AG09309 (cell line): ENCODE measurements at regions not wholly inside any gene's neighbourhood (a gene's known extent, or its start where the extent isn't known, plus 50 kb on each side); places are given as distances from the start of the nearest gene placed in this dataset.

Source experiments
- DNase-seq: peaks from one replicate; pipeline ENCODE4 v3.0.0-alpha.2; 2010; ENCODE audit warnings: low read depth
- H3K4me3 ChIP-seq: 2 replicates; pipeline ENCODE4 v1.5.1; 2011; ENCODE audit warnings: mild to moderate bottlenecking, low read depth, low read length, moderate library complexity; ENCODE audit not compliant: control insufficient read depth
- CTCF ChIP-seq: IDR thresholded peaks from 2 replicates; pipeline ENCODE4 v1.5.1; 2011; ENCODE audit warnings: mild to moderate bottlenecking, low read depth, low read length, inconsistent platforms; ENCODE audit not compliant: insufficient read depth, control insufficient read depth; ENCODE audit errors: missing control alignments

GRCh38 chr18:38940475-38940862 lies 1374.9 kb upstream of the CELF4 start:
- H3K4me3 ChIP-seq, result no peak overlapping the region
- no peak for DNase-seq
- no peak for TF ChIP-seq CTCF

GRCh38 chr18:38933910-38934510 lies 1368.4 kb upstream of the CELF4 start:
- DNase-seq, result no peak
- H3K4me3 ChIP-seq, result no peak overlapping the region
- TF ChIP-seq CTCF, result no peak

GRCh38 chr18:38933322-38933721 lies 1367.7 kb upstream of the CELF4 start:
- no peak overlapping the region for H3K4me3 ChIP-seq
- TF ChIP-seq CTCF, result no peak
- no peak for DNase-seq

- TF ChIP-seq CTCF, result no peak
- H3K4me3 ChIP-seq, result no peak overlapping the region
- no peak for DNase-seq
These were observed 1367.2 kb upstream of the CELF4 start for GRCh38 chr18:38932752-38933151.

GRCh38 chr18:38931754-38932050 lies 1366.1 kb upstream of the CELF4 start:
- TF ChIP-seq CTCF, result no peak
- H3K4me3 ChIP-seq, result no peak overlapping the region
- no peak for DNase-seq

GRCh38 chr18:38930881-38931753 lies 1365.5 kb upstream of the CELF4 start:
- no peak overlapping the region for H3K4me3 ChIP-seq
- no peak for TF ChIP-seq CTCF
- DNase-seq, result no peak
